Endodermal cell (in vitro differentiated cells): ENCODE measurements at regions not wholly inside any gene's neighbourhood (a gene's known extent, or its start where the extent isn't known, plus 50 kb on each side); places are given as distances from the start of the nearest gene placed in this dataset.
A peak's percentile ranks its signal among the peaks of the same experiment; 100 is the strongest.

Experiments
- DNase-seq: peaks from one replicate; pipeline ENCODE4 v3.0.0-alpha.2; 2017
- H3K27ac ChIP-seq: 2 replicates; pipeline ENCODE4 v1.5.1; 2013; ENCODE audit warnings: mild to moderate bottlenecking, low read depth, low read length, moderate library complexity
- H3K27me3 ChIP-seq: 2 replicates; pipeline ENCODE4 v1.6.1; 2013; ENCODE audit warnings: mild to moderate bottlenecking, low read length, moderate library complexity; ENCODE audit not compliant: insufficient read depth, control insufficient read depth, poor library complexity, severe bottlenecking
- H3K36me3 ChIP-seq: 2 replicates; pipeline ENCODE4 v1.7.0; 2013; ENCODE audit warnings: mild to moderate bottlenecking, low read length, moderate library complexity; ENCODE audit not compliant: control insufficient read depth, insufficient read depth
- H3K4me1 ChIP-seq: one replicate; pipeline ENCODE4 v1.7.0; 2013; ENCODE audit warnings: low read length; ENCODE audit not compliant: control insufficient read depth, insufficient read depth
- H3K4me3 ChIP-seq: 2 replicates; pipeline ENCODE4 v1.5.1; 2013; ENCODE audit warnings: mild to moderate bottlenecking, low read length, moderate library complexity
- H3K9ac ChIP-seq: 2 replicates; pipeline ENCODE4 v1.6.1; 2013; ENCODE audit warnings: mild to moderate bottlenecking, low read length, moderate library complexity; ENCODE audit not compliant: poor library complexity, severe bottlenecking; ENCODE audit errors: extremely low read depth
- H3K9me3 ChIP-seq: 2 replicates; pipeline ENCODE4 v1.6.1; 2013; ENCODE audit warnings: mild to moderate bottlenecking, low read length, moderate library complexity; ENCODE audit not compliant: control insufficient read depth
- H3K27ac Mint-ChIP-seq: 2 replicates; pipeline ENCODE4 v1.8.0; 2020; ENCODE audit warnings: mixed read lengths
- H3K27me3 Mint-ChIP-seq: 2 replicates; pipeline ENCODE4 v1.8.0; 2021; ENCODE audit warnings: mild to moderate bottlenecking, mixed read lengths; ENCODE audit not compliant: insufficient read depth
- H3K36me3 Mint-ChIP-seq: 2 replicates; pipeline ENCODE4 v1.8.0; 2020; ENCODE audit warnings: low read depth, mixed read lengths
- H3K4me1 Mint-ChIP-seq: 2 replicates; pipeline ENCODE4 v1.8.0; 2020; ENCODE audit warnings: mixed read lengths
- H3K4me3 Mint-ChIP-seq: 2 replicates; pipeline ENCODE4 v1.8.0; 2020; ENCODE audit warnings: mild to moderate bottlenecking, moderate library complexity, mixed read lengths
- H3K9me3 Mint-ChIP-seq: 2 replicates; pipeline ENCODE4 v1.8.0; 2020; ENCODE audit warnings: mild to moderate bottlenecking, mixed read lengths
- CTCF ChIP-seq: fragments of 200-600 bp; sonication (generic); conservative IDR thresholded peaks from 2 replicates; pipeline ENCODE4 v1.5.0; 2021; ENCODE audit warnings: antibody characterized with exemption, mild to moderate bottlenecking
- WGBS, 2 experiments: methylation state at CpG; one replicate each; pipeline versions ENCODE4 v1.1.5 to v1.1.7; 2013; ENCODE audit warnings: missing lambda C conversion rate in 2 of 2, mixed read lengths in 1 of 2; ENCODE audit not compliant: insufficient coverage in 1 of 2, insufficient read length in 1 of 2; 5-methylcytosine and 5-hydroxymethylcytosine counted together

GRCh38 chr22:47780281-47780875, 1017.9 kb downstream of the TBC1D22A start:
- TF ChIP-seq CTCF: no peak
- no peak overlapping the region for H3K4me3 Mint-ChIP-seq
- H3K4me1 ChIP-seq: no peaks in the 10 kb centered on the region

GRCh38 chr22:47779474-47779873, 1017.0 kb downstream of the TBC1D22A start:
- Histone ChIP-seq H3K9me3 (peaks cover 11% of the 10 kb centered on the region), H3K36me3 (no peaks in the 10 kb centered on the region), H3K27me3 (no peaks in the 10 kb centered on the region), H3K4me1 (no peaks in the 10 kb centered on the region), H3K9ac (no peak overlapping the region), H3K27ac (no peak overlapping the region), H3K4me3 (no peak overlapping the region)
- peaks cover 25% of the 10 kb centered on the region for H3K4me1 Mint-ChIP-seq
- TF ChIP-seq CTCF: no peak
- H3K9me3 Mint-ChIP-seq: peaks cover 21% of the 10 kb centered on the region
- peak; percentile 62 for DNase-seq
- H3K27ac Mint-ChIP-seq: peak overlapping the region; percentile 50
- peaks cover 4% of the 10 kb centered on the region for H3K36me3 Mint-ChIP-seq
- 53 to 85% methylated on average over 6 to 7 of the region's 7 CpGs for WGBS, 2 experiments
- peaks cover 8% of the 10 kb centered on the region for H3K27me3 Mint-ChIP-seq
- no peak overlapping the region for H3K4me3 Mint-ChIP-seq

More at GRCh38 chr22:47780281-47780875, 1017.9 kb downstream of the TBC1D22A start:
- peaks cover 21% of the 10 kb centered on the region for H3K9me3 Mint-ChIP-seq
- H3K36me3 ChIP-seq: no peaks in the 10 kb centered on the region
- H3K4me1 Mint-ChIP-seq: peaks cover 24% of the 10 kb centered on the region
- no peak for DNase-seq
- H3K27me3 ChIP-seq: no peaks in the 10 kb centered on the region
- H3K36me3 Mint-ChIP-seq: peaks cover 4% of the 10 kb centered on the region
- H3K9ac ChIP-seq: no peak overlapping the region
- H3K9me3 ChIP-seq: peaks cover 7% of the 10 kb centered on the region
- no peak overlapping the region for H3K4me3 ChIP-seq
- H3K27ac Mint-ChIP-seq: no peak overlapping the region
- WGBS, 2 experiments: 85 to 92% methylated on average over 6 to 14 of the region's 14 CpGs
- H3K27me3 Mint-ChIP-seq: peaks cover 8% of the 10 kb centered on the region
- no peak overlapping the region for H3K27ac ChIP-seq

GRCh38 chr22:47778160-47778658, 1015.8 kb downstream of the TBC1D22A start:
- no peaks in the 10 kb centered on the region for H3K27me3 ChIP-seq
- Mint-ChIP-seq H3K36me3 (peaks cover 4% of the 10 kb centered on the region), H3K4me3 (no peak overlapping the region), H3K27ac (no peak overlapping the region), H3K4me1 (peaks cover 28% of the 10 kb centered on the region), H3K27me3 (peaks cover 8% of the 10 kb centered on the region), H3K9me3 (peaks cover 18% of the 10 kb centered on the region)
- no peak overlapping the region for H3K9ac ChIP-seq
- DNase-seq: no peak
- no peak overlapping the region for H3K27ac ChIP-seq
- H3K9me3 ChIP-seq: peaks cover 19% of the 10 kb centered on the region
- TF ChIP-seq CTCF: no peak
- no peaks in the 10 kb centered on the region for H3K36me3 ChIP-seq
- no peak overlapping the region for H3K4me3 ChIP-seq
- H3K4me1 ChIP-seq: no peaks in the 10 kb centered on the region
- WGBS, 2 experiments: 93 to 96% methylated on average over 13 of the region's 13 CpGs
